Sigmoid colon (tissue), 6 donors: ENCODE measurements at regions not wholly inside any gene's neighbourhood (a gene's known extent, or its start where the extent isn't known, plus 50 kb on each side); places are given as distances from the start of the nearest gene placed in this dataset.

Experiments
- DNase-seq: peaks from one replicate; pipeline ENCODE4 v3.0.0-alpha.2; 2019
- H3K27ac ChIP-seq, 4 donors: fragments of 200-600 bp; sonication (generic); one replicate each; pipeline ENCODE4 v1.5.1; 2016 to 2019; ENCODE audit warnings: mild to moderate bottlenecking in 1 of 4
- H3K27me3 ChIP-seq, 3 donors: fragments of 200-600 bp; sonication (generic); one replicate each; pipeline ENCODE4 v1.5.1; 2019; ENCODE audit warnings: mild to moderate bottlenecking in 1 of 3
- H3K36me3 ChIP-seq, 4 donors: fragments of 200-600 bp; sonication (generic); one replicate each; pipeline ENCODE4 v1.5.1; 2016 to 2019
- H3K4me1 ChIP-seq, 4 donors: fragments of 200-600 bp; sonication (generic); one replicate each; pipeline ENCODE4 v1.5.1; 2017 to 2019
- H3K4me3 ChIP-seq, 4 donors: fragments of 200-600 bp; sonication (generic); one replicate each; pipeline ENCODE4 v1.5.1; 2017 to 2019; ENCODE audit warnings: mild to moderate bottlenecking in 2 of 4, moderate library complexity in 1 of 4
- H3K9me3 ChIP-seq, 4 donors: fragments of 200-600 bp in 3 of 4; sonication (generic) in 3 of 4; one replicate each; pipeline versions ENCODE4 v1.5.1 to v1.6.1; 2013 to 2019
- EP300 ChIP-seq, 4 donors: sonication (generic); formaldehyde crosslinking; IDR thresholded peaks; one replicate each; pipeline ENCODE4 v1.6.1; 2017; ENCODE audit warnings: antibody characterized with exemption in 4 of 4
- POLR2A ChIP-seq, 2 donors: fragments of 450-650 bp; IDR thresholded peaks; one replicate each; pipeline ENCODE4 v1.6.1; 2016; ENCODE audit warnings: antibody characterized with exemption in 2 of 2, mild to moderate bottlenecking in 2 of 2, moderate library complexity in 2 of 2
- POLR2AphosphoS5 ChIP-seq, 4 donors: sonication (generic); formaldehyde crosslinking; IDR thresholded peaks; one replicate each; pipeline ENCODE4 v1.6.1; 2017; ENCODE audit warnings: antibody characterized with exemption in 4 of 4
- WGBS, 2 donors: extraction: QIAGEN DNeasy Blood & Tissue Kit; methylation state at CpG; one replicate each; pipeline ENCODE4 v1.1.7; 2013; 5-methylcytosine and 5-hydroxymethylcytosine counted together
- intact Hi-C: fragments of 100-400 bp; cut with DNase I; formaldehyde crosslinking; loops from one replicate; pipeline ENCODE4 v1.15.1; 2023
- TF ChIP-seq, protein P1 (sequence below), 4 experiments: fragments of 450-650 bp in 3 of 4; fragments of 200-600 bp in 1 of 4; IDR thresholded peaks; one replicate each; pipeline ENCODE4 v1.5.1; 2016 to 2019; ENCODE audit warnings: antibody characterized with exemption in 4 of 4, mild to moderate bottlenecking in 3 of 4, moderate library complexity in 2 of 4
- donor health status: healthy with polysubstance abuse.
- donor health status: healthy.

DNA sequence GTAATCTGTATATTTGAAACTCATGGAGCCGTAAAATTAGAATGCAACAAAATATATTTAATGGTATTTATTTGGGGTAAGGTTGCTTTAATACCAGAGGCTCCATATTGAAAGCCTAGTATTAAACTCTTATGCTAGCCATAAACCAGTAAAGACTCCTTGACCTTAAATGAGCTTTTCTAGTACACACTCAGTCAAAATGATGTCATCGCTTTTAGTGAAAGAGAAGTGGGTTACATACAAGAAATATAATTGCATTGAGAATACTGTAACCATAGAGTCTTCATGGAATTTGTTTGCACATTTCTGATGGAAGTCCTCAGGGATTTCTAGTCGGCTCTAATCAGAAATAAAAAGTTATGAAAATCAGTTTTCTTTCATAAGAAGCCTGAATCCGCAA is 757.6 kb downstream of the GBE1 start:
- no peaks in the 10 kb centered on the region for H3K36me3 ChIP-seq
- TF ChIP-seq POLR2AphosphoS5 (IDR thresholded peaks at IDR 0.05) (no peak), EP300 (IDR thresholded peaks at IDR 0.05) (no peak), POLR2A (IDR thresholded peaks at IDR 0.05) (no peak)
- TF ChIP-seq, protein P1, sequence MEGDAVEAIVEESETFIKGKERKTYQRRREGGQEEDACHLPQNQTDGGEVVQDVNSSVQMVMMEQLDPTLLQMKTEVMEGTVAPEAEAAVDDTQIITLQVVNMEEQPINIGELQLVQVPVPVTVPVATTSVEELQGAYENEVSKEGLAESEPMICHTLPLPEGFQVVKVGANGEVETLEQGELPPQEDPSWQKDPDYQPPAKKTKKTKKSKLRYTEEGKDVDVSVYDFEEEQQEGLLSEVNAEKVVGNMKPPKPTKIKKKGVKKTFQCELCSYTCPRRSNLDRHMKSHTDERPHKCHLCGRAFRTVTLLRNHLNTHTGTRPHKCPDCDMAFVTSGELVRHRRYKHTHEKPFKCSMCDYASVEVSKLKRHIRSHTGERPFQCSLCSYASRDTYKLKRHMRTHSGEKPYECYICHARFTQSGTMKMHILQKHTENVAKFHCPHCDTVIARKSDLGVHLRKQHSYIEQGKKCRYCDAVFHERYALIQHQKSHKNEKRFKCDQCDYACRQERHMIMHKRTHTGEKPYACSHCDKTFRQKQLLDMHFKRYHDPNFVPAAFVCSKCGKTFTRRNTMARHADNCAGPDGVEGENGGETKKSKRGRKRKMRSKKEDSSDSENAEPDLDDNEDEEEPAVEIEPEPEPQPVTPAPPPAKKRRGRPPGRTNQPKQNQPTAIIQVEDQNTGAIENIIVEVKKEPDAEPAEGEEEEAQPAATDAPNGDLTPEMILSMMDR (IDR thresholded peaks at IDR 0.05), result no peak
- H3K27ac ChIP-seq, result no peak overlapping the region
- intact Hi-C loops, result no loop called here
- H3K27me3 ChIP-seq, result no peaks in the 10 kb centered on the region
- no peak overlapping the region for H3K4me3 ChIP-seq
- no peaks in the 10 kb centered on the region for H3K4me1 ChIP-seq
- H3K9me3 ChIP-seq, result no peaks in the 10 kb centered on the region
- DNase-seq, result no peak
- 91 to 92% methylated on average over 4 of the region's 4 CpGs for WGBS, 2 donors

DNA sequence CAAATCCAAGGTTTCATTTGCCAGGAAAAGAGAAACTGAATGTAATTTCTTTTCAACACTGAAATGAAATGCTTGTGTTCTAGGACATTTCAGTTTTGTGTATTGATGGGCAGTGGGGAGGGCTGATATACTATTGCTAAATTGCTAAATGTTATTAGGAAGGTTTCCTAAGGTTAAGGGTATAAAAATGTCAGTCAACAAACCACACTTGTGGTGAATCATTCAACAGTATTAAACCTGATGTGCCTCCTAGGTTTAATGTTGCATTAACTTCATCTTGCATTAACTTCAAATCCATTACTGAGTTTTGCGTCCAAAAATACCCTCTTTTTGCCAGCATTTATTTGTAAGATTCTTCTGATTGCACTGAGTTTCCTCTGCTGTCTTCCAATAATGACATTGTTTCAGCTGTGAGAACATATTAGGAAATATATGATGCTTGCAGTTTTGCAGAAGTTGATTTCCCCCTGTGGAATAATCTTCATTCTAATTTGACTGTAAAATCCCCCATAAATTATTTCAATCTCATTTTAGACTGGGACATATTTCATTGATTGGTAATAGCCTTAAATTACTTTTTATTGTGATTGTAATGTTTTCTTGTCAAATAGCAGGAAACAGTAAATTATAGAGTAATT is 758.3 kb downstream of the GBE1 start:
- WGBS, 2 donors, result 40 to 96% methylated on average over 1 of the region's 1 CpG
- Histone ChIP-seq H3K27me3 (no peaks in the 10 kb centered on the region), H3K4me1 (no peaks in the 10 kb centered on the region), H3K4me3 (no peak overlapping the region), H3K27ac (no peak overlapping the region), H3K9me3 (no peaks in the 10 kb centered on the region), H3K36me3 (no peaks in the 10 kb centered on the region)
- DNase-seq, result no peak
- intact Hi-C loops, result no loop called here
- no peak for TF ChIP-seq EP300 (IDR thresholded peaks at IDR 0.05)
- TF ChIP-seq POLR2A (IDR thresholded peaks at IDR 0.05), result no peak
- no peak for TF ChIP-seq POLR2AphosphoS5 (IDR thresholded peaks at IDR 0.05)
- TF ChIP-seq, protein P1 (IDR thresholded peaks at IDR 0.05), result no peak

DNA sequence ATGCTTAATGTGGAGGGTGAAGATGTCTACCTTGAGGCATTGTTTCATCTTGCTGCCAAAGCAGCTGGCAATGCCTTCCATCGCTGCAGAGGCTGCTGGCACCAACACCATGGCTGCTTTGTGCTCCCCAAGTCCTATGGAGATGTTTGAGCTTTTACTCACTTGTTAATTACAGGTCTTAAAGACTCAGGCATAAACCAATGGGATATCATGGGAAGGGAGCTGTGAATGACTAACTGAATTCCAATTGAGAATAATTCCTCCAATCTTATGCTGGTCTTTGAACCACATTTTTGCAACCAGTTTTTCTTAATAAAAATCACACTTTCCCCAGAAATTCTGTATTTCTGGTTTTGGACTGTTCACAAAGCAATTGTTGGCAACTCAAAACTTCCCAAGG is 762.0 kb downstream of the GBE1 start:
- H3K4me3 ChIP-seq, result no peak overlapping the region
- TF ChIP-seq POLR2A (IDR thresholded peaks at IDR 0.05) (no peak), POLR2AphosphoS5 (IDR thresholded peaks at IDR 0.05) (no peak), EP300 (IDR thresholded peaks at IDR 0.05) (no peak)
- TF ChIP-seq, protein P1 (IDR thresholded peaks at IDR 0.05), result no peak

DNA sequence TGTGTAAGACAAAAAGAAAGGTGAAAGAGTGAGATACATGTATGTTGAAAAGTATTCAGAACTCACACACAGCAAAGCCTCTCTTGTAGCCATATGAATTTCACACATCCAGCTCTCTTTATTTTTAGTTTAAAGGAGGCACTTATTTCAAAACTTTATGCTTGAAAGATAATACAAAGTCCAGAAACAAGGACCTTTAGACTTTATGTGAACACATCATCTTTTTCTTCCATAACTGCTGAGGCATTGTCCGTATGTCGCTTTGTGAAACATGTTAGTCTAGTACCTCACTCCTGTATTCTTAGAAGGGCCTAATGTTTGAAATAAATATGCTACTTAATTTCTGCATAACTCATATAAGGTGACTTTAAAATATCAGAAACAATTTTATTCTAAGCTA is 763.4 kb downstream of the GBE1 start:
- Histone ChIP-seq H3K4me1 (no peaks in the 10 kb centered on the region), H3K9me3 (no peaks in the 10 kb centered on the region), H3K36me3 (no peaks in the 10 kb centered on the region), H3K27me3 (no peaks in the 10 kb centered on the region), H3K27ac (no peak overlapping the region), H3K4me3 (no peak overlapping the region)
- DNase-seq, result no peak
- intact Hi-C loops, result no loop called here
- WGBS, 2 donors, result 67 to 82% methylated on average over 2 of the region's 2 CpGs
- TF ChIP-seq EP300 (IDR thresholded peaks at IDR 0.05) (no peak), POLR2A (IDR thresholded peaks at IDR 0.05) (no peak), POLR2AphosphoS5 (IDR thresholded peaks at IDR 0.05) (no peak)
- TF ChIP-seq, protein P1 (IDR thresholded peaks at IDR 0.05), result no peak

More for the DNA sequence above, 762.0 kb downstream of the GBE1 start:
- DNase-seq, result no peak
- intact Hi-C loops, result no loop called here
- WGBS, 2 donors, result 83 to 90% methylated on average over 1 of the region's 1 CpG
- Histone ChIP-seq H3K9me3 (no peaks in the 10 kb centered on the region), H3K27me3 (no peaks in the 10 kb centered on the region), H3K4me1 (no peaks in the 10 kb centered on the region), H3K36me3 (no peaks in the 10 kb centered on the region), H3K27ac (no peak overlapping the region)

DNA sequence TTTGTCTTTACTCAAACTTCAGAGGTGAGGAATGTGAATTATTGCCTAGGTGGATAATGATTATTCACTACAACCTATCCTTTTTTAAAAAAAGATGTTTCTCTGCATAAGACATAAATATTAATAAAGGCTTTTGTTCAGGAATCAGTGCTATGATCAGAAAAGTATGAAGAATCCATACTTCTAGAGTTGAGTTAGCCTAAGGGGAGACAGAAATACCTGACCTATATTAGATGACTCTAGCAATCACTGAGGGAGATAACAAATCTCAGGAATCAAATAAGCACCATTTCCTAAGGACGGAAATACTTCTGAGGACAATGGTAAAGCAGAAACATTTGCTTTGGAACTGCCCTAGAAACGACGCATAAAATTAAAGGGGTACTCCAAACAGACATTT is 763.8 kb downstream of the GBE1 start:
- intact Hi-C loops, result no loop called here
- DNase-seq, result no peak
- Histone ChIP-seq H3K9me3 (no peaks in the 10 kb centered on the region), H3K27ac (no peak overlapping the region), H3K36me3 (no peaks in the 10 kb centered on the region), H3K27me3 (no peaks in the 10 kb centered on the region), H3K4me3 (no peak overlapping the region), H3K4me1 (no peaks in the 10 kb centered on the region)
- 61 to 69% methylated on average over 3 of the region's 3 CpGs for WGBS, 2 donors
- TF ChIP-seq POLR2AphosphoS5 (IDR thresholded peaks at IDR 0.05) (no peak), POLR2A (IDR thresholded peaks at IDR 0.05) (no peak), EP300 (IDR thresholded peaks at IDR 0.05) (no peak)
- TF ChIP-seq, protein P1 (IDR thresholded peaks at IDR 0.05), result no peak
